ENCODE measurements at regions not wholly inside any gene's neighbourhood (a gene's known extent, or its start where the extent isn't known, plus 50 kb on each side); places are given as distances from the start of the nearest gene placed in this dataset.
"Not testable (repeated sequence)": the region's sequence is repeated elsewhere in the genome, so short reads cannot be mapped to it uniquely, and the experiment has no call there.

GRCh38 chr7:86372262-86372661 lies 271.4 kb upstream of the GRM3 start:
- TF ChIP-seq, protein P1, sequence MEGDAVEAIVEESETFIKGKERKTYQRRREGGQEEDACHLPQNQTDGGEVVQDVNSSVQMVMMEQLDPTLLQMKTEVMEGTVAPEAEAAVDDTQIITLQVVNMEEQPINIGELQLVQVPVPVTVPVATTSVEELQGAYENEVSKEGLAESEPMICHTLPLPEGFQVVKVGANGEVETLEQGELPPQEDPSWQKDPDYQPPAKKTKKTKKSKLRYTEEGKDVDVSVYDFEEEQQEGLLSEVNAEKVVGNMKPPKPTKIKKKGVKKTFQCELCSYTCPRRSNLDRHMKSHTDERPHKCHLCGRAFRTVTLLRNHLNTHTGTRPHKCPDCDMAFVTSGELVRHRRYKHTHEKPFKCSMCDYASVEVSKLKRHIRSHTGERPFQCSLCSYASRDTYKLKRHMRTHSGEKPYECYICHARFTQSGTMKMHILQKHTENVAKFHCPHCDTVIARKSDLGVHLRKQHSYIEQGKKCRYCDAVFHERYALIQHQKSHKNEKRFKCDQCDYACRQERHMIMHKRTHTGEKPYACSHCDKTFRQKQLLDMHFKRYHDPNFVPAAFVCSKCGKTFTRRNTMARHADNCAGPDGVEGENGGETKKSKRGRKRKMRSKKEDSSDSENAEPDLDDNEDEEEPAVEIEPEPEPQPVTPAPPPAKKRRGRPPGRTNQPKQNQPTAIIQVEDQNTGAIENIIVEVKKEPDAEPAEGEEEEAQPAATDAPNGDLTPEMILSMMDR (IDR thresholded peaks at IDR 0.05) = no peak
- DNase-seq (ENCODE audit: low spot score) (no peak), ATAC-seq (ENCODE audit: low FRiP score) (no peak)

- DNase-seq (ENCODE audit: low spot score) (no peak), ATAC-seq (ENCODE audit: low FRiP score) (no peak)
- TF ChIP-seq, protein P1 (IDR thresholded peaks at IDR 0.05) = no peak
These were observed 276.8 kb upstream of the GRM3 start for GRCh38 chr7:86366946-86367345.

- ATAC-seq (ENCODE audit: low FRiP score); DNase-seq (ENCODE audit: low spot score): not testable (repeated sequence)
These were observed 303.3 kb upstream of the GRM3 start for GRCh38 chr7:86340407-86340806.

DNA sequence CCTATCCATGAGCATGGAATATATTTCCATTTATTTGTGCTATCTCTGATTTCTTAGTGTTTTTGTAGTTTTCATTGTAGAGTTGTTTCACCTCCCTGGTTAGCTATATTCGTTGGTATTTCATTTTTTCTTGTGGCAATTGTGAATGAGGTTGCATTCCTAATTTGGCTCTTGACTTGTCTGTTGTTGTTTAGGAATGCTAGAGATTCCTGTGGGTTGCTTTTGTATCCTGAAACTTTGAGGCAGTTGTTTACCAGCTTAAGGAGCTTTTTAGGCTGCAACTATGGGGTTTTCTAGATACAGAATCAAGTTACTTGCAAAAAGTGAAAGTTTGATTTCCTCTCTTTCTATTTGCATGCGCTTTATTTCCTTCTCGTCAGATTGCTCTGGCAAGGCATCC lies 304.7 kb upstream of the GRM3 start:
- no peak for DNase-seq (ENCODE audit: low spot score)
- TF ChIP-seq, protein P1 (IDR thresholded peaks at IDR 0.05) = no peak
- ATAC-seq (ENCODE audit: low FRiP score) = no peak

- TF ChIP-seq, protein P1 (IDR thresholded peaks at IDR 0.05) = no peak
These were observed 314.8 kb upstream of the GRM3 start for GRCh38 chr7:86328801-86329433.

GRCh38 chr7:86326847-86327246 lies 316.9 kb upstream of the GRM3 start:
- ATAC-seq (ENCODE audit: low FRiP score) = no peak
- DNase-seq (ENCODE audit: low spot score) = no peak
- TF ChIP-seq, protein P1 (IDR thresholded peaks at IDR 0.05) = no peak

More at GRCh38 chr7:86328801-86329433, 314.8 kb upstream of the GRM3 start:
- ATAC-seq (ENCODE audit: low FRiP score) (no peak), DNase-seq (ENCODE audit: low spot score) (no peak)

- DNase-seq (ENCODE audit: low spot score) = no peak
These were observed 322.8 kb upstream of the GRM3 start for GRCh38 chr7:86320889-86321288.

More at GRCh38 chr7:86320889-86321288, 322.8 kb upstream of the GRM3 start:
- TF ChIP-seq, protein P1 (IDR thresholded peaks at IDR 0.05) = no peak
- ATAC-seq (ENCODE audit: low FRiP score) = no peak
